GM21515 (cell line): ENCODE measurements at regions not wholly inside any gene's neighbourhood (a gene's known extent, or its start where the extent isn't known, plus 50 kb on each side); places are given as distances from the start of the nearest gene placed in this dataset.

Experiments
- ATAC-seq: cut with Tn5 transposase; IDR thresholded peaks from one replicate; pipeline ENCODE4 v1.9.1; 2021; ENCODE audit not compliant: unreplicated experiment

DNA sequence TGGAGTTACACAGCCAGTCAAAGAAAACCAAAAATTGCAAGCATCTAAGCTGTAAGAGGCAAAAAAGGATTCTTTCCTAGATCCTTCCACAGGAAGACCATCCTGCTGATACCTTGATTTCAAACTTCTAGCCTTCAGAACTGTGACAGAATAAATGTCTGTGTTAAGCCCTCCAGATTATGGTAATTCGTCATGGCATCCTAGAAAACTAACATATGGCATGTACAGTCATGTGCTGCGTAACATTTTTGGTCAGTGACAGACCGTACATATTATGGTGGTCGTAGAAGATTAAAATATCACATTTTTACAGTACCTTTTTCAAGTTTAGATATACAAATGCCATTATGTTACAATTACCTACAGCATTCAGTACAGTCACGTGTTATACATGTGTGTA is 660.9 kb upstream of the LMO3 start:
- no peak for ATAC-seq

DNA sequence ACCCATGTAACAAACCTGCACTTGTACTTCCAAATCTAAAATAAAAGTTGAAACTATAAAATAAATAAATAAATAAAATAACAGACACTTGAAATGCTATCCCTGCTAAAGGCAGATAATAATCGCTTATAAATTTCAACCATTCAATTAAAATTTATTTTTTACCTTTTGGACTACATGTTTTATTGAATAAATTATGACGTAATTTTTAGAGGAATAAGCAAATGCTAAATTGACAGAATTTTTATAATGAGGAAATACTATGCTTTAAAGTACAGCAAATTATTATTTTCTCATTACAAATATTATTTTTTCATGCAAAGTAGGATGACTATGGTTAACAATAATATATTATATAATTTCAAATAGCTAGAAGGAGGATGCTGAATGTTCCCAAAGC is 658.6 kb upstream of the LMO3 start:
- no peak for ATAC-seq

DNA sequence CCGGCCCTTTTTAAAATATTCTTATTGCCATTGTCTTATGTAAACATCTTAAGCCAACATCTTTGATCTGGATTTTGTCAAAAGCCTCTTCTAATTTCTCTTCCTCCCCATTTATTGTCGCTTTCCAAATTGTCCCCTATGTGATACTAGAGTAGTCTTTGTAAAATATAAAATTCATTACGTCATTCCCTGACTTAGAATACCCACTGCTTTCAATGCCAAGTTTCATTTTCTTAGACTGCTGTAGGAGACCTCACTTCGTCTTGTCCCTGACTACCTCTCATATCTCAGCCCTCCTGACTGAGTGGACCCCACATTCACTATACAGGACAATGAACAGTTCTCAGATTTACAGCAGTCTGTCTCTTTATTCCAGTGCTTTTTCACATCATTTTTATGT is 633.9 kb upstream of the LMO3 start:
- no peak for ATAC-seq

DNA sequence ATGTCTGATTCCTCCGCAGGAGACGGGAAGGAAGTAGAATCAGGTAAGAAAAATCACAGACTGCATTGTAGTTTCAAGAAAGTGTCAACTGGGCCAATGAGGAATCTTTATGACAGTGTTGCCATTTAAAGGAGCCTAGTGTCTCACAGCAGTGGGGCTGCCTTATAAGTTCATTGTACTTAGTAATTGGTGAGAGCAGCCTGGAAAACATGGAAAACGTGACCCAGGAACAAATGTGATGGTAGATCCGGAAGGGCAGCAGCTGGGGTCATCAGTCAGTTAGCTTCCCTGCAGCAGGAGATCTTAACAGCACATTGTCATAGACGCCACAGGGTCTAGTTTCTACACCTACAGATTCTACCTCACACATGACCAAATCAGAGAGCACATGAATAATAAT is 630.0 kb upstream of the LMO3 start:
- ATAC-seq: no peak

DNA sequence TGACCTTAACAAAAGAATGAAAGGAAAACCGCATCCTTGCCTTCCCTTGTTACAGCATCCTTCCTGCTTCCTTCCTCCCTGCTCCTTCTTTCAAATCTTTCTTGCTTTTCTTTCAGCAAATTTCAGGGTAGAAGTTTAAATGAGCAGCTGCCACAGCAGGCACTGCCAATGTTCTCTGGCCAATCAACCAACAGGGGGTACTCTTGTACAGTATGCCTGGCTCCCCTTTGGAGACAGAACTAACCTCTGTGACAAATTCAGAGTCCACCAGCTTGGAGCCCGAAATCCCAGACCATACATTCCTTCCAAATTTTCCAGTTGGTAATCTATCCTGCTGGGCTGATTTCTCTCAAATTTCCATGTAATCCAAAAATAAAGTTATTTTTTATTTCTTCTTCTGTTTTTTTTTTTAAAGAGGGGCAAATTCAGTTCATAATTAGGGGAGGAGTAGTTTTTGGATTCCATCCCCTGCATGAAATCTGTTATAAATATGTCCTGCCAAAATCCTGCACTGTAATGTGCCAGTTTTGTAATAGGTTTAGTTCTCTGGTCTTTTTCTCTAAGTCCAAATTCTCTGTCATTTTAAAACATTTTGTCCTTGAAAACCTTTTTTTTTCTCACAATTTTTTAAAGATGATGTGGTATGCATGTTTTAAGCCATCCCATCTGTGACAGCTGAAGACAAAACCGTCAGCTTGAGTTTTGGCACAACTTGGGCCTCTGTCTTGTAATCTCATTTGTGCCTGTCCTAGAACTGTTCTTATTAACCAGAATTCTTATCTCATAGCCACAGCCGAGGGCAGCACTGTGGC is 610.0 kb upstream of the LMO3 start:
- ATAC-seq: no peak

DNA sequence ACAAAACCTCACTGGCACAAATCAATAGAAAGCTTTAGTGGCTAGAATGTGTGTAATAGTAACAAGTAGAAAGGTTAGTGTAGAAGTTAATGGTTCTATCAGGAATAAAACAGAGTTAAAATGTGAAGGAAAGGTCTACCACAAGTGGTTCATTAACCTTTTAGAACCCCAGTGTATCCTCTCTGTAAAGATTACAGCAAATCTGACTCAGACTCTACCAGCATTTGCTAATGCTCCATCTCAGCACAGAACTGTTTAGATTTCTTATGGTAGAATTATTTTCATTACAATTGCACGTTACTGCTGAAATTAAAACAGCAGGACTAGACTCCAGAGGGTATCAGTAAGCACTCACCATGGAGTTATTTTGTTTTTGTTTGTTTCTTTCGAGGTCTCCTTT is 609.0 kb upstream of the LMO3 start:
- no peak for ATAC-seq

DNA sequence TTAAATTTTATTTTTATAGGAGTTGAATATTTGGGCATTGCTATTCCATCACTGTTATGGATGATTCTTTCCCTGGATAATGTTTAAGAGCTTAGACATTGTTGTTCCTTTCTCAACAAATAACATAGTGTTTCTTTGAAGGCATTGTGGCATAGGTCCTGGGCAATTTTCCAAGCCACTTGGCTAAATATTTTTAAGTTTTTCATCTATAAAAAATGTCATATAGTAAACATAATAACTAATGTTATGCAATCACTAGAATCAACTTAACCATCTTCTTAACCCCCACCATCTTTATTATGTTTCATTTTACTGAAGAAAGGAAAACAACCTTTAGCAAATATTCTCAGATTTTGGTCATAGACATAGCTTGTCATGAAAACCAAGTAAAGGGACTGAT is 600.6 kb upstream of the LMO3 start:
- no peak for ATAC-seq

DNA sequence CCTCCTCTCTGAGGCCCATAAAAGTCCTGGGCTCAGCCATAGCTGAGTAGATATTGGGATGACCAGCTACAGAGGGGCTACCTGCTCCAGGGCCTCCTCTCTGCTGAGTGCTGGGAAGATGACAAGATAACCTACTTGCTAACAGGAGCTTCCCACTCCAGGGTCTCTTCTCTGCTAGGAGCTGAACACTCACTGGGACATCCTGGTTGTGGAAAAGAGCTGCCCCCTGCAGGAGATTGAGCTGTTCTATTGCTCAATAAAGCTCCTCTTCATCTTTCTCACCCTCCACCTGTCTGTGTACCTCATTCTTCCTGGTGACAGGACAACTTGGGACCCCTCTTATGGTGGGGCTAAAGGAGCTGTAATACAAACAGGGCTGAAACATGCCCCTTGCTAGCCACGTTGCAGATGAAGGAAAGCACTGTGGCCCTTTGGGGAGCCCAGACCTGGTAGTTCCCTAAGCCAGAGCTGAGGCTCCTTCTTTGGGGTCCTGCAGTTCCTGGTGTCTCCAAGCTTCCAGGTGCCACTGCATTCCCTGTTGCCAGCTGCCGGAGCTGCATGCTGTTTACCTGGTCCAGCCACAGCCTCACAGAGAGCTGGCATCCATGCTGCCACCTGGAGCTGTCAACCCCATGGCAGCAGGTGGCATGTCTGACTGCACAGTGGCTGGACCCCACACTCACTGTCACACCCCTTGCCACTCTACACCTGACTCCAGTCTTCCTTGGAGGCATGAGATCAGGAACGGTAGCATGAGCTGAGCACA is 598.5 kb upstream of the LMO3 start:
- ATAC-seq: no peak

DNA sequence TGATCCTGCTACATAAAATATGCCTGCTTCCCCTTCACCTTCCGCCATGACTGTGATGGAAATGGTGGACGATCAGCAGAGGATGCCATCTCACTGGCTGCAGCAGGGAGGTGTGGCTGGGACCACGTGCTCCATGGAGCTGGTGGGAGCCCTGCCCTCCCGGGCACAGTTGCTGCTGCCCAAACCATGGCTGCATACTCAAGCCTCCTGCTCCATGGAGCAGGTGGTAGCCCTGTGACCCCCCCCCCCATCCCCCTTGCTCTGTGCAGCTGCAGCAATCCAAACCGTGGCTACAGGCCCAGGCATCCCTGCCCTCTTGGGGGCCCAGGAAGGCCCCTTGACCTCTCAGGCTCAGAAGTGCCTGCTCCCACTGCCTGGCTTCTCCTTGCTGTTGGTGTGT is 597.5 kb upstream of the LMO3 start:
- no peak for ATAC-seq

DNA sequence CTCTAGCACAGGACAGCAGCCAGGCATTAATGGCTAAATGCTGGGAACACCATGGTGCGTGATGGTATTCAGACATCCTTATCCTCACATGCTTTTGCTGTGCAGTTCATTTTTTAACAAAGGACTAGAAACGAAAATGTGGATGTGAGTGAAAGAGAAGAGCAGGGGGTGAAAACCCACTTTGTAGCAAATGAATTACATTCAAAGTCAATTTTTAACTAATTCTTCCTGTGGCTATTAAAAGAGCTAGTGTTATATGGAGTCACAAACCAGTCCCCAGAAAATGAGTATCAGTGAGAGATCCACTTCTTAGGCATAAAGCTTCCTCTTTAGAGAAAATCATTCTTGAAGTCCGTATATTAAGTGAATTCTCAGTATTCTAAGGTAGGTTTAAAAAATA is 592.0 kb upstream of the LMO3 start:
- ATAC-seq: no peak

DNA sequence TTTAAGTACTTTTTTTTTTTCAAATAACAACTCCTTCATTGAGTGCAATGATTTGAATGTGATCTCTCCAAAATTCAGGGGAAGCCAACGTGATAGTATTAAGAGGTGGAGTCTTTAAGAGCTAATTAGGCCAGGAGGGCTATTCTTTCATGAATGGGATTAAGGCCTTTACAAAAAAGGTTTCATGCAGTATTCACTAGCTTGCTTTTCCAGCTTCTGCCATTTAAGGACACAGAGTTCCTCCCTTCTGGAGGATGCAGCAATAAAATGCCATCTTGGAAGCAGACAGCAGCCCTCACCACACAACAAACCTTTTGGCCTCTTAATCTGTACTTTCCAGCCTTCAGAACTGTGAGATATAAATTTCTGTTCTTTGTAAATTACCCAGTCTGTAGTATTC is 586.8 kb upstream of the LMO3 start:
- ATAC-seq: no peak

DNA sequence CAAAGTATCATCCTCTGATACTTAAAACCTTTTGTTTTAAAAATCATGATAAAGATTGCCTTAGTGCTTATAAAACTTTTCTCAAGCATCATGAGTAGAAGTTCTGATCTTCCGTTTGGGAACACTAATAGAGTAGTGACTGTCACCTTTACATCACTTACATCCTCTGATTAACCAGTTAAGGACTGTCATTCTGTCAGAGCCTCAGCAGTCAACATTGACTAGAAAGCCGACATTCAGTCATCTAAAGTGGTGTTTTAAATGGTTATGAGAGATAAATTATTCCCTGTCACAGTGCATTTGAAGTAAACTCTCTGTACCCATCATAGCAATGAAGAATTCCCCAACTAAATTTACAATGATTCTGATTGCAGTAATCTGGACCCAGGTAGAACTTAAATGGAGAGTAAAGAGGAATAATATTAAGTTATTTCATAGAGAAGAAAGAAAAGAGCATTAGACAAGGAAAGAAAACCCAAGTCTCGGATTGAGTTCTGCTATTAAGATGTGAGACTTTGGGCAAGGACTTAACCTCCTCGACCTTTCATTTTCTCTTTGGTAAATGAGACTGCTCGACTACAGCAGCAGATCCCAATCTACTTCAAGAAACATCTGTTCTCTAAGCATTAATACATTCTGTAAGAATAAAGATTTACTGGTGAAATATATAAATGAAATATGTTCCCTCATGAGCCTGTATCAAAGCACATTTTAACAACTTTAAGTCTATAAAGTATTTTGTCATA is 563.9 kb upstream of the LMO3 start:
- no peak for ATAC-seq

DNA sequence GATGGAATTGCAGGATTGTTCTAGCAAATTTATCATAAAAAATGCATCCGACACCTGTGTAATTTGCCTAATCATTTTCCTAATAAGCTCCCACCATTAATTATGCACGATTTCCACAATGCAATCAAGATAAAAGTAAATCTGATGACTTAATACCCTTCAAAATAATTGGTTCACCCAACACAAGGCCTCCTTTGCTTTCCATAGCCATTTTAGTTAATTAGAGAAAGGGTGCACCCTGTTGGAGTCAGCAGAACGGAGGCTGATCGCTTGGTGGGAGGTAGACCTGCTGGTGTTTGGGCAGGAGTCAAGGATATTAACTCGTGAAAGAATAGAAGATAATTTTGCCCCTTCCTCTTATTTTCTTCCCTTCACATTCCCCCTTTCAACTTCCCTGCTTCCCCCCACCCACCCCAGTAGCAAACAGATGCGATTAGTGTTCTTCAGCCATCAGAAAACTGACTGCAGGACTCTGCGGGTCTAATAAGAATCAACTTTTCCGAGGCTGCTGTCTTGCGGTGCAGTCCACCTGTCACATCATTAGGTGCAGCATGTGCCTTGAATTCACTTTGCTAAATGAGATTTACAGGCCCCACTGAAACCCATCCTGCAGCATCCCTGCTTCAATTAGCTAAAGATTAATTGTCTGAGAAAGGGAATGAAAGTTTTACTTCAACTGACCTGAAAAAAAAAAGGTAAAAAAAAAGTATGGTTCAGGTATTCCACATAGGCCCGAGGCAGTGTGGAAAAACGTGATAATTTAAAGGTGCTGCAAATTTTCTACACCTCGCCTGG is 553.7 kb upstream of the LMO3 start:
- ATAC-seq: no peak

DNA sequence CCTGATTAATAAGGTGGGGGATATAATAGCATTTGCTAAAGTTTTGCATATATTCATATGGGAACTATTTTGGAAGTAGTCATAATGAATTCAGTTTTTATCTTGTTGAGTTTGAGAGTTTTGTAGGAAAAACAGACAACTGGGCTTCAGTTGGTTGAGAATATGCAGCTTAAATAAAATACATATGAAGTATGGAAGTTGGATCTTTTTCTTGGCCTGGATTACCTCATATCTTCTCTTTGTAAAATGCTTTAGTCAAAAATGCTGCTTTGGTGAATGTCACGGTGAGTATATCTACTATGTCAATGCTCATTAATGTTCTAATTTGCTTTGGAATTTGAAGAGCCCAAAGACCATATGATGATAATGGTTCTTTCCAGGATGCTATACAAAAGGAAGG is 552.2 kb upstream of the LMO3 start:
- ATAC-seq: no peak

DNA sequence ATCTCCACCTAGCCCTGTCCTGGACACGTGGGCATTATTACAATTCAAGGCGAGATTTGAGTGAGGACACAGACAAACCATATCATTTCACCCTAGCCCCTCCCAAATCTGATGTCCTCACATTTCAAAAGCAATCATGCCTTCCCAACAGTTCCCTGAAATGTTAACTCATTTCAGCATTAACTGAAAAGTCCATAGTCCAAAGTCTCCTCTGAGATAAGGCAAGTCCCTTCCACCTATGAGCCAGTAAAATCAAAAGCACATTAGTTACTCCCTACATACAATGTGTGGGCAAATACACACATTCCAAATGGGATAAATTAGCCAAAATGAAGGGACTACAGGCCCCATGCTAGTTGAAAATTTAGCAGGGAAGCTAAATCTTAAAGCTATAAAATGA is 546.0 kb upstream of the LMO3 start:
- ATAC-seq: no peak

DNA sequence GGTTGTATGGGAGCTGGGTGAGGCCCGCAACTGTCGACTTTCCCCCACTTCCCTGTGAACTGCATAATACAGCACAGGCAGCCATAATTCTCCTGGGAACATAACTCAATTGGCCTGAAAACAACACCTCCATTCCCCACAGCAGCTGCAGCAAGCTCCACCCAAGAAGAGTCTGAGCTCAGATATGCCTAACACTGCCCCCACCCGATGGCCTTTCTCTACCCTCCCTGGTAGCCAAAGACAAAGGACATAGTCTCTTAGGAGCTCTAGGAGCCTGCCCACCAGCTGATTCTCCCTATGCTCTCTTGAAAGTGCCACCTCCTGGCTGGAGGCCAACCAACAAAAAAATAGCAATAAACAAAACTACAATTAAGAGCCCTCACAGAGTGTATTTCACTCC is 542.7 kb upstream of the LMO3 start:
- ATAC-seq: no peak

DNA sequence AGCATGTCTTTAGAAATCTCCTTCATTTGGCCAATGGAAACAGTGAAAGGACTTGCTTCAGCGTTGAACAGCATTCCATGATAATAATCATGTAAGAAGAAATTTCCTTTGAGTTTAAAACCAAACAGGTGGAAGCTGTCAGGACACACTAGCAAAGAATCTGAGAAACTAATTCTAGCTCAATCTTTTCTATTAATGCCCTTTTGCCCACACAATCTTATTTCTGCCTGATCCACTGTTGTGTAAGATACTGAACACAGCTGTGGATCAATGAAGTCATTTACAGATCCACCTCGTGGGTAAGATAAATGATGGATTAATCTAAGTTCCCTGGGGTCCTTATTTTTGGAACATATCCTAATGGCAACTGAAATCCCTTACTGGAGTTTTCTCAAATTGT is 536.9 kb upstream of the LMO3 start:
- no peak for ATAC-seq

DNA sequence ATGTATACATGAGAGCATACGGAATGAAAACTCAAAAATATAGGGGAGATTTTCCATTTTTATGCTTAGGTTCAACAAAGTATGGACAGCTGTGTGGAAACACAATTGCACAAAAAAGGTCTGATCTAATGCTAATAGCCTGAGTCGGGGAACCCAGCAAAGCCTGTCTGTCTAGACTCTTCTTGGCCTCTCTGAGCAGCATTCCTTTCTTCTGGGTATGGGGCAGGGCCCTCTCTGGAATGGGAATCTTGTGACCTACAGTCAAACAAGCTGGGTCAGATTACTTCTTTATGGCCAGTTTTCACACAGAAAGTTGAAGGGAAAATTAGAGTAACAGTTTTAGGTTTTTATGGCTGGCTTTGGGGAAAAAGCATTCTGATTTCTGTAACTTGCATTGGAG is 534.0 kb upstream of the LMO3 start:
- ATAC-seq: no peak

DNA sequence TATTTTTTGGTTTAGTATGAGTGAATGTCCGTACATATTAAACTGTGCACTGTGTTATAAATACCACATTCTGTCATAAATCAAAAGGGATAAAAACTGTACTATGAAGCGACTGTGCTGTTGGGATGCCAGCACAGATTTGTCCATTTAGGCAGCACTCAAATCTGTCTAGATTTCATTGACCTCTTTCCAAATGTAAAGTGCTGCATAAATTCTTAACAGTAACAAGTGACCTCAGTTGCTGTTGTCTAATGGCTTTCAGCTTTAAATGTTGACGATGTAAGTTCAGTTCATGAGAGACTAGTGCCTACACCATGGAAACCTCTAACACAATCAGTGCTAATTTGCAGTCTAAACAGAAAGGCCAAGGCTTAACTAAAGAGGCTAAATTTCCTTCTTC is 531.4 kb upstream of the LMO3 start:
- no peak for ATAC-seq

DNA sequence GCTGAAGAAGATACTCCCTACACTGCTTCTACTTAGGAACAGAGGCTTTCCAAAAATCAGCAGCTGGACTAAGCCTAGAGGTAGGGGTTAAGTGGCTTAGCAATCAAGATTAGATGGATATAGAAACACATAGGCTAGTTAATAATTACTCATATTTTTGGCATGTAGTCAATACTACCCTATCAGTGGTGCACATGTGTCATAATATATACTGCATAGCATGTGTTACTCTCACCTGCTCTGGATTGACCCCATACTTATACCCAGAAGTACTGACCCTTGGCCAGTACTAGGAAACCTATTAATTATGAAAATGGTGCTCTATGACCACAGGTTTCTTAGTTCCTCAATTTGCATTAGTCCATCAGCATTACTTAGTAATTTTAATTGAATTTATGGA is 528.4 kb upstream of the LMO3 start:
- no peak for ATAC-seq

DNA sequence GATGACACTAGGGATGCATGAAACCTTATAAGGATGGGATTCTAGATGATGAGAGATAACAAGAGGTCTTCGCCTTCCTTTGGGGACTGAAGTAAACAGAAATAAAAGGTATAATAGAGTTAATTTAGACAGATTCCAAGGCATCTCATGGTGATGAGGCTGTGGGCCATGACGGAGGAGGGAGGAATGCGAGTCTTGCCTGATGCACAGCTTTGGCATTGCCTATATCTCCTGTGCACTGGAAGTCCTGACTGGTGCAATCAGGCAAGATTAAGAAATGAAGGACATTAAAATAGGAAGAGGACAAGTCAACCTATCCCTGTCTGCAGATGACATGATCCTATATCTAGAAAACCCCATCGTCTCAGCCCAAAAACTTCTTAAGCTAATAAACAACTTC is 526.4 kb upstream of the LMO3 start:
- ATAC-seq: no peak
